Endothelial cell of umbilical vein (primary cell): ENCODE measurements at regions not wholly inside any gene's neighbourhood (a gene's known extent, or its start where the extent isn't known, plus 50 kb on each side); places are given as distances from the start of the nearest gene placed in this dataset.

Experiments used
- BruUV-seq: library from RNA; stranded (reverse); fragments of 400-500 nt; replicated peaks from 2 replicates; lab custom pipeline; 2021; lab: Mats Ljungman, UMichigan
- CTCF ChIA-PET: fragments of 300-600, 350-600 bp; sonication (Branson Sonifier 250); formaldehyde crosslinking; loops from one replicate; lab custom pipeline; 2021; ENCODE audit warnings: antibody characterized with exemption, inconsistent platforms; lab: Charles Lee
- POLR2A ChIA-PET: fragments of 300-600, 350-600 bp; sonication (Branson Sonifier 250); formaldehyde crosslinking; loops from one replicate; lab custom pipeline; 2021; ENCODE audit warnings: antibody characterized with exemption, inconsistent platforms; lab: Charles Lee
- DNase-seq: peaks from one replicate; pipeline ENCODE4 v3.0.0-alpha.2; 2011; ENCODE audit warnings: low read depth, low spot score
- FAIRE-seq: peaks from 2 replicates; lab custom pipeline; 2011; peaks lifted over from hg19 to GRCh38; lab: Jason Lieb, UNC
- H2AFZ ChIP-seq: 2 replicates; pipeline ENCODE4 v1.6.0; 2012; ENCODE audit warnings: low read depth, low read length, control low read depth, inconsistent platforms
- H3K27ac ChIP-seq: 2 replicates; pipeline ENCODE4 v1.5.1; 2011; ENCODE audit warnings: low read depth, mild to moderate bottlenecking, control low read depth, low read length, moderate library complexity; ENCODE audit not compliant: insufficient read depth
- H3K27me3 ChIP-seq, 2 experiments: 2 replicates each; pipeline versions ENCODE4 v1.6.0 to v1.6.1; 2011; ENCODE audit warnings: low read length in 2 of 2, mixed read lengths in 1 of 2; ENCODE audit not compliant: control insufficient read depth in 2 of 2, insufficient read depth in 2 of 2
- H3K36me3 ChIP-seq, 2 experiments: 2 replicates in 1 of 2; 3 replicates in 1 of 2; pipeline ENCODE4 v1.5.1; 2011; ENCODE audit warnings: low read length in 2 of 2, mild to moderate bottlenecking in 1 of 2, moderate library complexity in 1 of 2; ENCODE audit not compliant: control insufficient read depth in 2 of 2, insufficient read depth in 2 of 2; ENCODE audit errors: extremely low read depth in 1 of 2
- H3K4me1 ChIP-seq: 3 replicates; pipeline ENCODE4 v1.5.1; 2011; ENCODE audit warnings: mild to moderate bottlenecking, low read length; ENCODE audit not compliant: control insufficient read depth, insufficient read depth; ENCODE audit errors: extremely low read depth
- H3K4me2 ChIP-seq: 2 replicates; pipeline ENCODE4 v1.6.1; 2011; ENCODE audit warnings: low read length, control low read depth, mixed read lengths; ENCODE audit not compliant: insufficient read depth
- H3K4me3 ChIP-seq, 3 experiments: fragments of 200-600 bp in 1 of 3; sonication (generic), shearing (Covaris generic) in 1 of 3; replicated peaks in 1 of 3; 2 replicates each; pipeline ENCODE4 v1.5.1; 2011 to 2016; ENCODE audit warnings: control low read depth in 3 of 3, low read length in 3 of 3, mild to moderate bottlenecking in 2 of 3, inconsistent platforms in 1 of 3, low read depth in 1 of 3, moderate library complexity in 1 of 3; ENCODE audit not compliant: insufficient read depth in 1 of 3
- H3K79me2 ChIP-seq: 2 replicates; pipeline ENCODE4 v1.6.0; 2012; ENCODE audit warnings: low read length, inconsistent platforms; ENCODE audit not compliant: control insufficient read depth, insufficient read depth
- H3K9ac ChIP-seq: replicated peaks from 2 replicates; pipeline ENCODE3; 2011; ENCODE audit warnings: low read length, control low read depth; ENCODE audit not compliant: insufficient read depth; ENCODE audit errors: extremely low read depth
- H3K9me1 ChIP-seq: replicated peaks from 3 replicates; pipeline ENCODE4 v1.6.0; 2011; ENCODE audit warnings: mild to moderate bottlenecking, low read length; ENCODE audit not compliant: control insufficient read depth, insufficient read depth; ENCODE audit errors: extremely low read depth
- H3K9me3 ChIP-seq: replicated peaks from 2 replicates; pipeline ENCODE4 v1.5.1; 2012; ENCODE audit warnings: low read length, inconsistent platforms; ENCODE audit not compliant: control insufficient read depth, insufficient read depth
- H4K20me1 ChIP-seq: replicated peaks from 2 replicates; pipeline ENCODE3; 2011; ENCODE audit warnings: mild to moderate bottlenecking, low read length; ENCODE audit not compliant: control insufficient read depth, insufficient read depth; ENCODE audit errors: extremely low read depth
- CTCF ChIP-seq, 2 donors: IDR thresholded peaks; 1 replicate in 1 of 2; 2 replicates in 1 of 2; pipeline ENCODE4 v1.5.1; 2011; ENCODE audit warnings: low read length in 2 of 2, mild to moderate bottlenecking in 2 of 2, moderate library complexity in 2 of 2, control low read depth in 1 of 2, inconsistent platforms in 1 of 2, low read depth in 1 of 2; ENCODE audit not compliant: insufficient read depth in 1 of 2; ENCODE audit errors: extremely low read depth in 1 of 2
- EZH2 ChIP-seq: IDR thresholded peaks from 2 replicates; pipeline ENCODE4 v1.6.1; 2012; ENCODE audit warnings: borderline replicate concordance, low read depth, mild to moderate bottlenecking, moderate library complexity, low read length, inconsistent platforms; ENCODE audit not compliant: severe bottlenecking
- FOS ChIP-seq: IDR thresholded peaks from 2 replicates; pipeline ENCODE4 v1.6.1; 2011; ENCODE audit warnings: mild to moderate bottlenecking, low read length, moderate library complexity, borderline replicate concordance; ENCODE audit not compliant: insufficient read depth
- GATA2 ChIP-seq: IDR thresholded peaks from 2 replicates; pipeline ENCODE4 v1.7.0; 2011; ENCODE audit warnings: low read depth, mild to moderate bottlenecking, moderate library complexity, mixed read lengths, low read length; ENCODE audit not compliant: insufficient read length, insufficient read depth
- JUN ChIP-seq: IDR thresholded peaks from 2 replicates; pipeline ENCODE4 v1.6.1; 2011; ENCODE audit warnings: borderline replicate concordance, low read depth; ENCODE audit not compliant: insufficient read length, insufficient read depth
- MAX ChIP-seq: IDR thresholded peaks from 2 replicates; pipeline ENCODE4 v1.6.1; 2011; ENCODE audit not compliant: insufficient read depth, insufficient read length
- MYC ChIP-seq: IDR thresholded peaks from one replicate; pipeline ENCODE4 v1.6.1; 2011; ENCODE audit warnings: mild to moderate bottlenecking, low read depth, low read length
- POLR2A ChIP-seq: IDR thresholded peaks from 2 replicates; pipeline ENCODE4 v1.6.1; 2012; ENCODE audit warnings: low read depth, mild to moderate bottlenecking, control low read depth, low read length
- POLR2AphosphoS5 ChIP-seq: IDR thresholded peaks from 2 replicates; pipeline ENCODE4 v1.6.1; 2012; ENCODE audit warnings: low read depth, mild to moderate bottlenecking, control low read depth, low read length, moderate library complexity; ENCODE audit not compliant: insufficient read depth
- dilution Hi-C: fragments of 300-500 bp; cut with MboI; formaldehyde crosslinking; loops from one replicate; pipeline ENCODE4 v1.15.0; 2019; ENCODE audit warnings: low sequenced_read_pairs; ENCODE audit not compliant: extremely low pct_ligation_motif_present
- intact Hi-C: fragments of 100-400 bp; cut with micrococcal nuclease; formaldehyde crosslinking; loops from one replicate; pipeline ENCODE4 v1.10.0; 2022

- no peak for TF ChIP-seq POLR2A
- TF ChIP-seq CTCF (IDR thresholded peaks at IDR 0.05; ENCODE audit: extremely low read depth in 1 of 2, insufficient read depth in 1 of 2, low read depth in 1 of 2, low read length in 2 of 2): no peak
- TF ChIP-seq FOS: no peak
- TF ChIP-seq EZH2: no peak
- TF ChIP-seq MYC: no peak
- TF ChIP-seq MAX: no peak
- no peak for TF ChIP-seq GATA2
- no peak for TF ChIP-seq JUN
- no peak for TF ChIP-seq POLR2AphosphoS5
- dilution Hi-C loops (no loop called here), intact Hi-C loops (no loop called here)
Observed at GRCh38 chr2:4862031-4862430, 830.2 kb upstream of the SOX11 start.

More at GRCh38 chr2:4862031-4862430, 830.2 kb upstream of the SOX11 start:
- Histone ChIP-seq H3K36me3 (no peaks in the 10 kb centered on the region), H3K9me3 (peaks cover 3% of the 10 kb centered on the region), H3K27me3 (no peaks in the 10 kb centered on the region), H3K9me1 (no peaks in the 10 kb centered on the region), H3K4me2 (no peak overlapping the region), H3K4me1 (no peaks in the 10 kb centered on the region), H3K4me3 (no peak overlapping the region), H3K9ac (no peak overlapping the region), H2AFZ (no peak overlapping the region), H3K27ac (no peak overlapping the region), H4K20me1 (no peaks in the 10 kb centered on the region), H3K79me2 (no peaks in the 10 kb centered on the region)
- CTCF ChIA-PET: no interaction called here
- POLR2A ChIA-PET: no interaction called here
- no TSS peak for BruUV-seq
- no peak for DNase-seq
- FAIRE-seq: no peak
